ENCODE measurements at regions not wholly inside any gene's neighbourhood (a gene's known extent, or its start where the extent isn't known, plus 50 kb on each side); places are given as distances from the start of the nearest gene placed in this dataset.

GRCh38 chr15:96484830-96485229 lies 154.3 kb downstream of the NR2F2 start:
- TF ChIP-seq ZNF695 (CRISPR knock-in tag; IDR thresholded peaks at IDR 0.05) (no peak), CHD4 (IDR thresholded peaks at IDR 0.05; ENCODE audit: insufficient read depth, insufficient replicate concordance, low read depth, low read length, poor library complexity, severe bottlenecking) (no peak), CTCF (IDR thresholded peaks at IDR 0.05 in 2 of 3, conservative IDR thresholded peaks at IDR 0.05 in 1 of 3; ENCODE audit: insufficient read depth in 2 of 3, low read depth in 1 of 3, low read length in 3 of 3) (no peak), RCOR1 (IDR thresholded peaks at IDR 0.05; ENCODE audit: borderline replicate concordance in 1 of 2, low read depth in 2 of 2, low read length in 2 of 2) (peak; percentile 73 to 78; a peak in 3 of 4 replicates), SMAD1 (IDR thresholded peaks at IDR 0.05; ENCODE audit: low read depth, low read length, partially characterized antibody) (no peak)

Data from K562 (cell line).